ENCODE measurements at regions not wholly inside any gene's neighbourhood (a gene's known extent, or its start where the extent isn't known, plus 50 kb on each side); places are given as distances from the start of the nearest gene placed in this dataset.

GRCh38 chr2:90069290-90069894 is 1377.9 kb downstream of the RPIA start:
- no peak for DNase-seq (ENCODE audit: low spot score)
- Histone ChIP-seq H3K36me3 (replicated peaks; ENCODE audit: insufficient read depth, low read depth) (no peaks in the 10 kb centered on the region), H3K9me3 (ENCODE audit: low read depth) (no peaks in the 10 kb centered on the region), H3K27me3 (no peaks in the 10 kb centered on the region), H3K4me2 (no peak overlapping the region), H2AFZ (no peak overlapping the region), H3K4me1 (ENCODE audit: insufficient read depth) (no peaks in the 10 kb centered on the region), H3K79me2 (no peaks in the 10 kb centered on the region), H4K20me1 (ENCODE audit: insufficient read depth, poor library complexity, severe bottlenecking) (no peaks in the 10 kb centered on the region), H3K27ac (no peak overlapping the region), H3K4me3 (no peak overlapping the region), H3K9me2 (replicated peaks; ENCODE audit: insufficient read depth) (no peaks in the 10 kb centered on the region)
- WGBS (ENCODE audit: low lambda C conversion rate, missing lambda C conversion rate) = 62% methylated on average over 13 of the region's 13 CpGs
- TF ChIP-seq CTCF (IDR thresholded peaks at IDR 0.05; ENCODE audit: poor library complexity) (no peak), EZH2 (IDR thresholded peaks at IDR 0.05; ENCODE audit: borderline replicate concordance) (no peak), EZH2phosphoT487 (IDR thresholded peaks at IDR 0.05; ENCODE audit: low read depth, severe bottlenecking, unreplicated experiment) (no peak)

GRCh38 chr2:90076311-90076710 is 1384.8 kb downstream of the RPIA start:
- Histone ChIP-seq H3K4me2 (no peak overlapping the region), H3K9me2 (replicated peaks; ENCODE audit: insufficient read depth) (no peaks in the 10 kb centered on the region), H3K36me3 (replicated peaks; ENCODE audit: insufficient read depth, low read depth) (no peaks in the 10 kb centered on the region), H3K27me3 (no peaks in the 10 kb centered on the region), H2AFZ (no peak overlapping the region), H3K27ac (no peak overlapping the region), H3K4me1 (ENCODE audit: insufficient read depth) (no peaks in the 10 kb centered on the region), H3K79me2 (no peaks in the 10 kb centered on the region), H3K9me3 (ENCODE audit: low read depth) (no peaks in the 10 kb centered on the region), H4K20me1 (ENCODE audit: insufficient read depth, poor library complexity, severe bottlenecking) (no peaks in the 10 kb centered on the region), H3K4me3 (no peak overlapping the region)
- TF ChIP-seq CTCF (IDR thresholded peaks at IDR 0.05; ENCODE audit: poor library complexity) (no peak), EZH2 (IDR thresholded peaks at IDR 0.05; ENCODE audit: borderline replicate concordance) (no peak), EZH2phosphoT487 (IDR thresholded peaks at IDR 0.05; ENCODE audit: low read depth, severe bottlenecking, unreplicated experiment) (no peak)
- DNase-seq (ENCODE audit: low spot score) = no peak
- 60% methylated on average over 3 of the region's 3 CpGs for WGBS (ENCODE audit: low lambda C conversion rate, missing lambda C conversion rate)

GRCh38 chr2:90077948-90078347 is 1386.5 kb downstream of the RPIA start:
- DNase-seq (ENCODE audit: low spot score) = no peak
- Histone ChIP-seq H3K27ac (no peak overlapping the region), H3K4me2 (no peak overlapping the region), H3K36me3 (replicated peaks; ENCODE audit: insufficient read depth, low read depth) (no peaks in the 10 kb centered on the region), H3K79me2 (no peaks in the 10 kb centered on the region), H3K27me3 (no peaks in the 10 kb centered on the region), H3K9me2 (replicated peaks; ENCODE audit: insufficient read depth) (no peaks in the 10 kb centered on the region), H3K4me3 (no peak overlapping the region), H4K20me1 (ENCODE audit: insufficient read depth, poor library complexity, severe bottlenecking) (no peaks in the 10 kb centered on the region), H3K4me1 (ENCODE audit: insufficient read depth) (no peaks in the 10 kb centered on the region), H3K9me3 (ENCODE audit: low read depth) (no peaks in the 10 kb centered on the region), H2AFZ (no peak overlapping the region)
- TF ChIP-seq CTCF (IDR thresholded peaks at IDR 0.05; ENCODE audit: poor library complexity) (no peak), EZH2 (IDR thresholded peaks at IDR 0.05; ENCODE audit: borderline replicate concordance) (no peak), EZH2phosphoT487 (IDR thresholded peaks at IDR 0.05; ENCODE audit: low read depth, severe bottlenecking, unreplicated experiment) (no peak)
- 75% methylated on average over 2 of the region's 2 CpGs for WGBS (ENCODE audit: low lambda C conversion rate, missing lambda C conversion rate)
